GM12892 (cell line): ENCODE measurements at regions not wholly inside any gene's neighbourhood (a gene's known extent, or its start where the extent isn't known, plus 50 kb on each side); places are given as distances from the start of the nearest gene placed in this dataset.

Experiments
- DNase-seq: peaks from one replicate; pipeline ENCODE4 v3.0.0; 2011; ENCODE audit not compliant: insufficient read length
- FAIRE-seq: peaks from 2 replicates; lab custom pipeline; 2011; peaks lifted over from hg19 to GRCh38; lab: Jason Lieb, UNC
- POLR2A ChIP-seq: IDR thresholded peaks from 2 replicates; pipeline ENCODE4 v1.6.1; 2011; ENCODE audit warnings: low read depth, low read length, control low read depth
- POLR2AphosphoS5 ChIP-seq: IDR thresholded peaks from 2 replicates; pipeline ENCODE4 v1.6.1; 2011; ENCODE audit warnings: low read depth, low read length, control low read depth
- TAF1 ChIP-seq: IDR thresholded peaks from 2 replicates; pipeline ENCODE4 v1.6.1; 2011; ENCODE audit warnings: low read depth, mild to moderate bottlenecking, control low read depth, low read length, borderline replicate concordance

GRCh38 chr10:107336061-107336460 is 171.6 kb upstream of the SORCS1 start:
- DNase-seq (no peak), FAIRE-seq (peak; percentile 60)
- no peak for TF ChIP-seq POLR2AphosphoS5
- TF ChIP-seq POLR2A: no peak
- no peak for TF ChIP-seq TAF1

- FAIRE-seq (no peak), DNase-seq (no peak)
- TF ChIP-seq TAF1 (no peak), POLR2AphosphoS5 (no peak), POLR2A (no peak)
Measured at GRCh38 chr10:107317592-107317991, 153.1 kb upstream of the SORCS1 start.

GRCh38 chr10:107303203-107303602 is 138.7 kb upstream of the SORCS1 start:
- DNase-seq (no peak), FAIRE-seq (no peak)
- TF ChIP-seq POLR2AphosphoS5 (no peak), TAF1 (no peak), POLR2A (no peak)

GRCh38 chr10:107299606-107300005 is 135.1 kb upstream of the SORCS1 start:
- DNase-seq (no peak), FAIRE-seq (no peak)
- no peak for TF ChIP-seq TAF1

GRCh38 chr10:107284187-107284586 is 119.7 kb upstream of the SORCS1 start:
- TF ChIP-seq TAF1 (no peak), POLR2AphosphoS5 (no peak), POLR2A (no peak)
- FAIRE-seq (no peak), DNase-seq (no peak)

GRCh38 chr10:107280293-107280692 is 115.8 kb upstream of the SORCS1 start:
- no peak for FAIRE-seq
- no peak for TF ChIP-seq POLR2A
- TF ChIP-seq TAF1: no peak
- TF ChIP-seq POLR2AphosphoS5: no peak

GRCh38 chr10:107277591-107277990 is 113.1 kb upstream of the SORCS1 start:
- TF ChIP-seq POLR2A: no peak
- TF ChIP-seq POLR2AphosphoS5: no peak
- TF ChIP-seq TAF1: no peak
- FAIRE-seq: no peak
- no peak for DNase-seq

More at GRCh38 chr10:107280293-107280692, 115.8 kb upstream of the SORCS1 start:
- DNase-seq: no peak

- TF ChIP-seq TAF1 (no peak), POLR2A (no peak), POLR2AphosphoS5 (no peak)
- FAIRE-seq (no peak), DNase-seq (no peak)
Measured at GRCh38 chr10:107275806-107276205, 111.3 kb upstream of the SORCS1 start.

GRCh38 chr10:107269626-107270025 is 105.1 kb upstream of the SORCS1 start:
- no peak for FAIRE-seq
- no peak for DNase-seq

GRCh38 chr10:107264742-107265141 is 100.2 kb upstream of the SORCS1 start:
- DNase-seq (no peak), FAIRE-seq (no peak)

More at GRCh38 chr10:107269626-107270025, 105.1 kb upstream of the SORCS1 start:
- TF ChIP-seq POLR2A (no peak), POLR2AphosphoS5 (no peak), TAF1 (no peak)

GRCh38 chr10:107244122-107244521 is 79.6 kb upstream of the SORCS1 start:
- TF ChIP-seq TAF1 (no peak), POLR2A (no peak), POLR2AphosphoS5 (no peak)
- DNase-seq (no peak), FAIRE-seq (no peak)

More at GRCh38 chr10:107264742-107265141, 100.2 kb upstream of the SORCS1 start:
- TF ChIP-seq TAF1: no peak
- TF ChIP-seq POLR2A: no peak
- TF ChIP-seq POLR2AphosphoS5: no peak

GRCh38 chr10:107238275-107238674 is 73.8 kb upstream of the SORCS1 start:
- FAIRE-seq: no peak
- TF ChIP-seq TAF1 (no peak), POLR2A (no peak), POLR2AphosphoS5 (no peak)
- no peak for DNase-seq

- no peak for FAIRE-seq
- TF ChIP-seq POLR2AphosphoS5 (no peak), POLR2A (no peak), TAF1 (no peak)
- no peak for DNase-seq
Measured at GRCh38 chr10:107232013-107232412, 67.5 kb upstream of the SORCS1 start.
